HG02678 (cell line): ENCODE measurements at regions not wholly inside any gene's neighbourhood (a gene's known extent, or its start where the extent isn't known, plus 50 kb on each side); places are given as distances from the start of the nearest gene placed in this dataset.

ENCODE experiments used
- ATAC-seq: cut with Tn5 transposase; IDR thresholded peaks from one replicate; pipeline ENCODE4 v1.9.1; 2021; ENCODE audit warnings: mild to moderate bottlenecking, moderate library complexity; ENCODE audit not compliant: unreplicated experiment

- ATAC-seq = no peak
Measured at GRCh38 chr16:85371948-85372347, 241.2 kb upstream of the GSE1 start.

- no peak for ATAC-seq
Measured at GRCh38 chr16:85372627-85373372, 240.3 kb upstream of the GSE1 start.

- ATAC-seq = no peak
Measured at GRCh38 chr16:85373741-85374570, 239.2 kb upstream of the GSE1 start.

GRCh38 chr16:85374571-85374872 is 238.6 kb upstream of the GSE1 start:
- ATAC-seq = no peak

GRCh38 chr16:85375282-85375681 is 237.8 kb upstream of the GSE1 start:
- no peak for ATAC-seq

- no peak for ATAC-seq
Measured at GRCh38 chr16:85376292-85377095, 236.6 kb upstream of the GSE1 start.

GRCh38 chr16:85377388-85378144 is 235.6 kb upstream of the GSE1 start:
- no peak for ATAC-seq

DNA sequence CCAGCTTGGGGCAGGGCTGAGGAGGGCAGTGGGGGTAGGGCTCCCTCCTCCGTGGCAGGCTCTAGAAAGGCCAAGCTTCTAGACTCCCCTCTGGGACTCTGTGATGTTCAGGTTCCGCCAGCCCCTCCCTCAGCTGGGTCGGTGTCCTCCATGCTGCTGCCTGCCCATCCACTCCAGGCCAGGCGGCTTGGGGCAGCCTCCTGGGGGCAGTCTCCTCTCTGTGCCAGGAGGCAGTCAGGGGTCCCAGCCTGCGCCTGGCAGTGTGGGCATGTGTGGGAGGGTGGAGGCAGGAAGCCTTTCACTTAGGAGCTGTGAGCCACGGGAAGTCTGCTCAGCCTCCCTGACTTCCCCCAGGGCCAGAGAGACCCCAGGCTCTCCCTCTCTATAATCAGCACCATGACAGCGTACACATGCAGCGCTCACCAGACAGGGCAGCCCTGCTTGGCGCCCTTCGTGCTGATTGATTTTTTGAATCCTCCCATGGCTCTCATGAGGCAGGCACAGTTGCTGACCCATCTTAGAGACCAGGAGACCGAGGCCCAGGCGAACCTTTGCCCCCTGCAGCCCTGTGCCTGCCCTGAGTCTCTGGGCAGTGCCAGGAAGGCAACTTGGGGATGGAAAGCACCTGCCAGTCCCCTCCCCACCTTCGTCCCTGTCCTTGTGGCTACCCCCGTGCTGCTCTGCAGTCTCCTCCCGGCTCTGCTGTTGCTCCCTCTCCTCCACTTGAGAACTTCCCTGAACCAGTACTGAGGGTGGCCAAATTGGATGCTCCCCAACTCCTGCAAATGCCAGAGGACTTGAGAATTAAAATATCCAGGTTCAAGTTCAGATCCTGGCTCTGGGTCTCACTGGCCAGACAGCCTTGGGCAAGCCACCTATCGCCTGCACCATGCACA is 234.7 kb upstream of the GSE1 start:
- no peak for ATAC-seq

DNA sequence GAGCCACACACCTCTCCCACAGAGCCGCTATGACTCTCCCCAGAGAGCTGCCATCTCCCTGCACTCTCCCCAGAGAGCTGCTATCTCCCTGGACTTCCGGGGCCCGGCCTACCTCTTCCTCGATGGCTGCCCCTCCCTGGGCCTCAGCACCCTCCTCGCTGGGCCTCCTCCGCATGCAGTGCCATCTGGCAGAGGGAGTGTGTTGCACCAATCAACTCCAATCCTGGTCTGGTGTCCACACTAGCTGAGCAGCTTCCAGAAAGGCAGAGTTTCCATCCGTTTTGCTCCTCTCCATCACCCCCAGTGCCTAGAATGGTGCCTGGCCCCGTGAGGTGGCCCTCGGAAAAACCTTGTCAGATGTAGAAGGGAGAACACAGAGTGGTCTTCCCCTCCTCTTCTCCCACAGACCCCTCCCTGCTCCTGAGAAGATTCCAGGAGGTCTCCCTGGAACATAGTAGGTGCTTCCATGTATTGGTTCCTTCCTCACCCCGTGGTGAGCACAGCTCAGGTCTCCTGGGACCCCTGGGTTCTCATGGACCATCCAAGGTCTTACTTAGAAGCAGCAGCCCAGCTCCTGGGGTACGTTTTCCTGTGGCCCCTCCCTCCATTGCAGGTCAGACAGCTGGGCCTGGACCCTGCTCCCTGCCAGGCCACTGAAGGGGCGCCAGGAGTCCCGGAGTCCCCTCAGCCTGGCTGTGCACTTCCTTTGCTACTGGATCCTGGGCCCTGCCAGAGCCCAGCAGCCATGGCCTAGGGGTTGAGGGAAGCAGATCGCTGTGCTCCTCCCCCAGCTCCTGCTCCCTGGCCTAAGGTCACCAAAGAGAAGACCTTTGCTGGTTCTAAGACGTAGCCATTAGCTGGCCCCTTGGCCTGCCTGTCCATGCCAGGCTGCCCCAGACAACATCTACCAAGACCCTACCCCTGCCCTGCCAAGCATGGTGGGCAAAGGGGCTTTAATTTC is 233.8 kb upstream of the GSE1 start:
- no peak for ATAC-seq

DNA sequence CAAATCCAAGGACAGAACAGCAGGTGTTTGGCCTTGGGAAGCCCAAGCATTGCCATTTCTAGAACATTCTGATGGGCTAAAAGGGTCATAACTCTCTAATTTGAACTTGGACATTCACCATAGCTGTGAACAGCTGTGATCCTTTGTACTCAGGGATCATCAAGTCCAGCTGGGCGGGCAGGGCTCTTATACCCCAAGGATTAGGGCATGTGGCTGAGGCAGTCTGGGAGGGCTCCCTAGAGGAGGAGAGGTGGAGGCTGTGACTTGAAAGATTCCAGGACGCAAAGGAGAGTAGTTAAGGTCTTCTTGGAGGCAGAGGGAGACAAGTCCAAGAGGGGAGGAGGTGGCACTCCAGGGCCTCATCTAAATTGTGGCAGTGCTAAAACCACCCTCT is 233.1 kb upstream of the GSE1 start:
- ATAC-seq = no peak

GRCh38 chr16:85380905-85381737 is 232.0 kb upstream of the GSE1 start:
- no peak for ATAC-seq

- no peak for ATAC-seq
Measured at GRCh38 chr16:85381738-85382592, 231.2 kb upstream of the GSE1 start.

- no peak for ATAC-seq
Measured at GRCh38 chr16:85382717-85383118, 230.4 kb upstream of the GSE1 start.

GRCh38 chr16:85383836-85384832 is 229.0 kb upstream of the GSE1 start:
- ATAC-seq = no peak

- ATAC-seq = no peak
Measured at GRCh38 chr16:85384833-85385462, 228.2 kb upstream of the GSE1 start.
